Upper lobe of right lung (tissue), 1 donor: ENCODE measurements at regions not wholly inside any gene's neighbourhood (a gene's known extent, or its start where the extent isn't known, plus 50 kb on each side); places are given as distances from the start of the nearest gene placed in this dataset.

Experiments
- ATAC-seq: fragments of 200-7000 bp; cut with Tn5 transposase; one replicate; pipeline ENCODE4 v1.9.1; 2020; ENCODE audit warnings: mild to moderate bottlenecking, moderate library complexity
- DNase-seq: peaks from one replicate; pipeline ENCODE4 v3.0.0-alpha.2; 2020
- H3K27ac ChIP-seq: fragments of 200-600 bp; one replicate; pipeline ENCODE4 v1.8.0; 2022
- H3K27me3 ChIP-seq: fragments of 200-600 bp; one replicate; pipeline ENCODE4 v1.8.0; 2022; ENCODE audit warnings: mild to moderate bottlenecking
- H3K36me3 ChIP-seq: fragments of 200-600 bp; one replicate; pipeline ENCODE4 v1.8.0; 2022
- H3K4me1 ChIP-seq: fragments of 200-600 bp; one replicate; pipeline ENCODE4 v1.8.0; 2022
- H3K4me3 ChIP-seq: fragments of 200-600 bp; one replicate; pipeline ENCODE4 v1.8.0; 2022; ENCODE audit warnings: mild to moderate bottlenecking
- H3K9me3 ChIP-seq: fragments of 200-600 bp; one replicate; pipeline ENCODE4 v1.8.0; 2022
- intact Hi-C: fragments of 100-400 bp; cut with DNase I; formaldehyde crosslinking; loops from one replicate; pipeline ENCODE4 v1.11.0; 2022
- TF ChIP-seq, protein P1 (sequence below): fragments of 200-600 bp; IDR thresholded peaks from one replicate; pipeline ENCODE4 v1.8.0; 2022; ENCODE audit warnings: antibody characterized with exemption
- donor health status: DM: no; HTN: yes; CAD: no; lungs with severe emphysema.

DNA sequence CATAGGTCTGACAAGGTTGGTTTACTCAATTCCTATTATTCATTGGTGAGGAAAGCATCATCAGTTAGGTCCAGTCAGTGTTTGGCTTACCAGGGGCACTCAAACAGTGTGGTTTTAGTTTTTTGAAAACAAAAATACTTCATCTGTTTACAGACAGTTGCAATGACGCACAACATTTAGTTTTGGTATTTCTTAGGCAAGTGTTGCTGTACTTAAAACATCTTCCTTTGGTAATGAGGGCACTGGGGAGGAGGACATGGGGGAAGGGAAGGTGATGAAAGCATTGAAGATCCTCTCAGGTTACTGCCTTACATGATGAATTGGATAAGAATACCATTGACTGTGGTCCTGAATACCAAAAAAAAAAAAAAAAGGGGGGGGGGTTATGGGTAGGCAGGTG lies 93.7 kb upstream of the MAOA start:
- H3K36me3 ChIP-seq: no peaks in the 10 kb centered on the region
- ATAC-seq: no peak
- intact Hi-C loops: loop anchor here (5.0 kb wide), 1 partner anchor 190 kb away; no protein-coding TSS in a partner anchor

DNA sequence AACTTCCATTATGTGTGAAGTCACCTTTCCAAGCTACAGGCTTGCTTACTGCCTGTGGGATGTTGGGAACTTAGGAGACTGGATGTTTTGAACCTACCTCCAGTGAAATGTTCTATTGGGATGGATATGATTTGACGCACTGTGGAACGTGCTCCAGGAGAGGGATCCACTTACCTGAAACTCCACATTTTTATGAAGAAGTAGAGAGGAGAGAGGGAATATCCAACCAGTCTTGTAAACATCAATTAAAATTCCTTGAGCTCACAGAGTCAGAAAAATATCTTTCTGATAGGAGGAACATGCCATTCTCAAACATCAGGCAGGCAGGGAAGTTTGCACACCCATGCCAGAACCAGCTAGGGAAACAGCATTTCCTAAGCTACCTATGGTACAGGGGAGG lies 91.1 kb upstream of the MAOA start:
- H3K4me1 ChIP-seq: no peaks in the 10 kb centered on the region
- H3K27ac ChIP-seq: no peak overlapping the region
- TF ChIP-seq, protein P1, sequence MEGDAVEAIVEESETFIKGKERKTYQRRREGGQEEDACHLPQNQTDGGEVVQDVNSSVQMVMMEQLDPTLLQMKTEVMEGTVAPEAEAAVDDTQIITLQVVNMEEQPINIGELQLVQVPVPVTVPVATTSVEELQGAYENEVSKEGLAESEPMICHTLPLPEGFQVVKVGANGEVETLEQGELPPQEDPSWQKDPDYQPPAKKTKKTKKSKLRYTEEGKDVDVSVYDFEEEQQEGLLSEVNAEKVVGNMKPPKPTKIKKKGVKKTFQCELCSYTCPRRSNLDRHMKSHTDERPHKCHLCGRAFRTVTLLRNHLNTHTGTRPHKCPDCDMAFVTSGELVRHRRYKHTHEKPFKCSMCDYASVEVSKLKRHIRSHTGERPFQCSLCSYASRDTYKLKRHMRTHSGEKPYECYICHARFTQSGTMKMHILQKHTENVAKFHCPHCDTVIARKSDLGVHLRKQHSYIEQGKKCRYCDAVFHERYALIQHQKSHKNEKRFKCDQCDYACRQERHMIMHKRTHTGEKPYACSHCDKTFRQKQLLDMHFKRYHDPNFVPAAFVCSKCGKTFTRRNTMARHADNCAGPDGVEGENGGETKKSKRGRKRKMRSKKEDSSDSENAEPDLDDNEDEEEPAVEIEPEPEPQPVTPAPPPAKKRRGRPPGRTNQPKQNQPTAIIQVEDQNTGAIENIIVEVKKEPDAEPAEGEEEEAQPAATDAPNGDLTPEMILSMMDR: no peak
- ATAC-seq: no peak
- no peak for DNase-seq
- H3K27me3 ChIP-seq: no peaks in the 10 kb centered on the region
- intact Hi-C loops: loop anchor here (5.0 kb wide), 1 partner anchor 187 kb away; no protein-coding TSS in a partner anchor
- H3K36me3 ChIP-seq: no peaks in the 10 kb centered on the region
- no peaks in the 10 kb centered on the region for H3K9me3 ChIP-seq
- H3K4me3 ChIP-seq: no peak overlapping the region

More for the DNA sequence above, 93.7 kb upstream of the MAOA start:
- Histone ChIP-seq H3K27ac (no peak overlapping the region), H3K27me3 (no peaks in the 10 kb centered on the region), H3K9me3 (no peaks in the 10 kb centered on the region), H3K4me3 (no peak overlapping the region), H3K4me1 (no peaks in the 10 kb centered on the region)
- no peak for DNase-seq
- TF ChIP-seq, protein P1: no peak

DNA sequence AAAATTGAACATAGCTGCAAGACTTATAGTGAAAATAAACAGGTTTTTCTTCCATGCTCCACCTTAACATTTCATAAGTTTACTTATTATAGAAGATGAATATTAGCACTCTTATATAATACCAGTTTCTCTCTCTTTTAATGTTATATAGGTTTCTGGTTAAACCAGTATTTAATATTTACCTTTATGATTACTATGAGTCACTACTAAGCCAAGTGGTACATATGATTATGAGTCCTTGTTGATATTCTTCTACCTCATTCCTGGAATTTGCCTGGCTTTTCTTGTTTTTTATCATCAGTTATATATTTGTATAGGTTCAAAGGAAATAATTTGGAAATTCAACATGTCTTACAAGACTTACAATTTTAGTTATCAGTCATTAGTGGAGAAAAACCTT lies 89.9 kb upstream of the MAOA start:
- Histone ChIP-seq H3K4me1 (no peaks in the 10 kb centered on the region), H3K27me3 (no peaks in the 10 kb centered on the region), H3K36me3 (no peaks in the 10 kb centered on the region), H3K27ac (no peak overlapping the region), H3K4me3 (no peak overlapping the region), H3K9me3 (no peaks in the 10 kb centered on the region)
- DNase-seq: no peak
- ATAC-seq: no peak
- intact Hi-C loops: no loop called here
- TF ChIP-seq, protein P1: no peak

DNA sequence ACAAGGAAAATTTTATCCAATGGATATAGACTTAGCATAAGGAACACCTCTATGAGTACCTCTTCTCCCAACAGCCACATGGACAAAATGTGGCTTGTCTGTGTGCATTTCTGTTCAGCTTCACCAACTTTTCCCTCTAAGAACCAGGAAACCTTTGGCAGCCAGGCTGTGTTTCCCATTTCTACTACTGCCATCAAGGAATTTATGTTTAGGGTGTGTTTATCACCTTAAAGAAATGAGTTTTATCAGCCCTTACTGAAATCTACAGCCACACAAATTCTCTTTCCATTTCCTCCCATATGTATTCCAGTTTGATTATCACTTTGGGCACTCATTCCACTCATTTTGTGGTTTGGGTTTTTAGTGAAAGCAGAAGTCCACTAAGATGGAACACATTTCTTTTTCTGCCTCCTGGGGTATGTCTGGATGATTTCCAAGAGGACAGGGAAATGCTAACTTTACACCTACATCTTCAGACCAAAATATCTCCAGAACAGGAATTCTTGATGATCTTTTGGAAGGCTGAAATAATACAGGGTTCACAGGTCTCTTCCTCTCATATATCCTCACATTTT lies 82.6 kb upstream of the MAOA start:
- H3K27me3 ChIP-seq: no peaks in the 10 kb centered on the region
- ATAC-seq (no peak), DNase-seq (no peak)
- TF ChIP-seq, protein P1: no peak
- no peaks in the 10 kb centered on the region for H3K9me3 ChIP-seq
- H3K4me1 ChIP-seq: no peaks in the 10 kb centered on the region
- H3K27ac ChIP-seq: no peak overlapping the region
- no peak overlapping the region for H3K4me3 ChIP-seq
- H3K36me3 ChIP-seq: no peaks in the 10 kb centered on the region
- intact Hi-C loops: no loop called here

DNA sequence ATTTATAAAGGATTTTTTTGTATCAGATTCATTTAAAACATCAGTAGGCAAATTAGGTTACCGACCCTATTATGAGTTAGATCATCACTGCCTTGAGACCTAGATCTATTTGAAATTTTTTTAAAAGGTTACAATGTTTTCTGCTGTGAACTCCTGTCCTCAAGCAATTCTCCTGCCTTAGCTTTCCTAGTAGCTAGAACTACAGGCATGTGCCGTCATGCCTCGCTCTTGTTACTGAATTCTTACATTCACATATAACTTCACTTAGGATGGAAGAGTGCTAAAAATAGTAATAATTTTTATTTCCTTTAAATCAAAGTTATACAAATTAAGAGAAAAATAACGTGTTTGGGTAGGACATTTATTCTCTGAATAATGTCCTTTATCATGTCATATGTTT lies 75.5 kb upstream of the MAOA start:
- H3K27me3 ChIP-seq: no peaks in the 10 kb centered on the region
- intact Hi-C loops: no loop called here
- no peak for ATAC-seq
- no peaks in the 10 kb centered on the region for H3K36me3 ChIP-seq
- no peaks in the 10 kb centered on the region for H3K4me1 ChIP-seq
- DNase-seq: no peak
- TF ChIP-seq, protein P1: no peak
- no peaks in the 10 kb centered on the region for H3K9me3 ChIP-seq
- no peak overlapping the region for H3K27ac ChIP-seq
- H3K4me3 ChIP-seq: no peak overlapping the region

DNA sequence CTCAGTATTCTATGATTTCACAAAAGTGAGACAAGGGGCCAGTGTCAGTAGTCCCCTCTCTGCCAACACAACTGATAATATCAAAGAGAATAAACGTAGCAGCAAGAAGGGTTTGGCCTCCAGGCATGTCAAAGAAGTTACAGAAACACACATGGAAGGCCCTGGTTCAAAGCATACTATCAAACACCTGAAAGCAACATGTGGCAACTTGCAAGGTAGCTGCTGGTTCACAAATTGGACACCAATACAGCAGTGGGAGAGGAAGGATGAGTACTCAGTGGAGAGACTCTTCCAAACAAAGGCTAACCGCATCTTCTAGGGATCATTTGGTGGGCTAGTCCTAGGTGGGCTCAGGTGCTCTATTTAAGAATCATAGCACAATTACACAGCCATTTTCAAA lies 74.9 kb upstream of the MAOA start:
- H3K4me1 ChIP-seq: no peaks in the 10 kb centered on the region
- DNase-seq (no peak), ATAC-seq (no peak)
- no peaks in the 10 kb centered on the region for H3K9me3 ChIP-seq
- H3K36me3 ChIP-seq: no peaks in the 10 kb centered on the region
- TF ChIP-seq, protein P1: no peak
- H3K4me3 ChIP-seq: no peak overlapping the region
- H3K27ac ChIP-seq: no peak overlapping the region
- intact Hi-C loops: no loop called here
- no peaks in the 10 kb centered on the region for H3K27me3 ChIP-seq
